K562 (cell line): ENCODE measurements at regions not wholly inside any gene's neighbourhood (a gene's known extent, or its start where the extent isn't known, plus 50 kb on each side); places are given as distances from the start of the nearest gene placed in this dataset.

Experiments used
- CBX3 ChIP-seq, 2 experiments: IDR thresholded peaks; 1 replicate in 1 of 2; 2 replicates in 1 of 2; pipeline ENCODE4 v1.6.1; 2012; ENCODE audit warnings: inconsistent platforms in 2 of 2, low read length in 2 of 2, borderline replicate concordance in 1 of 2, control low read depth in 1 of 2
- FOXA3 ChIP-seq, 2 experiments: fragments of 450-650 bp in 1 of 2; sonication (generic) in 1 of 2; formaldehyde crosslinking; IDR thresholded peaks in 1 of 2; conservative IDR thresholded peaks in 1 of 2; 2 replicates each; pipeline versions ENCODE4 v1.4.0 to v1.8.0; 2020 to 2022; ENCODE audit warnings: mild to moderate bottlenecking in 2 of 2, missing genetic modification reagents in 1 of 2
- ID3 ChIP-seq, 2 experiments: fragments of 250-450 bp in 1 of 2; fragments of 450-650 bp in 1 of 2; sonication (Bioruptor Pico) in 1 of 2; IDR thresholded peaks; 2 replicates each; pipeline versions ENCODE4 v1.6.1 to v1.8.0; 2016 to 2021; ENCODE audit warnings: mild to moderate bottlenecking in 2 of 2, moderate library complexity in 2 of 2, missing compliant biosample characterization in 1 of 2, missing genetic modification characterization in 1 of 2
- KAT8 ChIP-seq: fragments of 450-650 bp; IDR thresholded peaks from 2 replicates; pipeline ENCODE4 v1.6.1; 2016; ENCODE audit warnings: low read depth, mild to moderate bottlenecking
- NCOA2 ChIP-seq, 2 experiments: fragments of 450-650 bp; IDR thresholded peaks; 2 replicates each; pipeline ENCODE4 v1.6.1; 2018; ENCODE audit warnings: mild to moderate bottlenecking in 2 of 2, moderate library complexity in 1 of 2; ENCODE audit not compliant: partially characterized antibody in 2 of 2
- TSHZ1 ChIP-seq: fragments of 250-450 bp; sonication (Bioruptor Pico); IDR thresholded peaks from 2 replicates; pipeline ENCODE4 v1.4.0; 2020; ENCODE audit warnings: mild to moderate bottlenecking, moderate library complexity
- ZHX1 ChIP-seq: fragments of 150-350 bp; conservative IDR thresholded peaks from 2 replicates; pipeline ENCODE4 v1.6.1; 2014; ENCODE audit warnings: low read length
- ZNF24 ChIP-seq: fragments of 450-650 bp; IDR thresholded peaks from 2 replicates; pipeline ENCODE4 v1.6.1; 2016
- ZNF644 ChIP-seq: fragments of 200-800 bp; sonication (Bioruptor generic); IDR thresholded peaks from 2 replicates; pipeline ENCODE4 v1.6.1; 2016; ENCODE audit warnings: low read depth, missing genetic modification characterization, missing compliant biosample characterization
- ZNF766 ChIP-seq: fragments of 200-800 bp; sonication (Bioruptor generic); conservative IDR thresholded peaks from 2 replicates; pipeline ENCODE4 v1.6.1; 2016; ENCODE audit warnings: missing genetic modification characterization, missing compliant biosample characterization

- TF ChIP-seq ID3 (CRISPR knock-in tag; IDR thresholded peaks at IDR 0.05) (no peak), ID3 (tag; IDR thresholded peaks at IDR 0.05) (no peak), ZNF766 (CRISPR knock-in tag) (no peak), KAT8 (no peak), ZNF24 (no peak), ZNF644 (no peak), ZHX1 (no peak), FOXA3 (CRISPR knock-in tag; conservative IDR thresholded peaks at IDR 0.05 in 1 of 2, IDR thresholded peaks at IDR 0.05 in 1 of 2) (no peak), CBX3 (IDR thresholded peaks at IDR 0.05; ENCODE audit: borderline replicate concordance in 1 of 2, low read length in 2 of 2) (no peak), NCOA2 (IDR thresholded peaks at IDR 0.05; ENCODE audit: partially characterized antibody in 2 of 2) (no peak), TSHZ1 (CRISPR knock-in tag) (no peak)
These were observed 111.5 kb upstream of the FSTL4 start (continued) for GRCh38 chr5:133723651-133724366.
